Liver (tissue), 8 donors: ENCODE measurements at regions not wholly inside any gene's neighbourhood (a gene's known extent, or its start where the extent isn't known, plus 50 kb on each side); places are given as distances from the start of the nearest gene placed in this dataset.

ENCODE experiments used
- DNase-seq: peaks from one replicate; pipeline ENCODE4 v3.0.0-alpha.2; 2017; ENCODE audit warnings: low spot score
- H3K27ac ChIP-seq, 2 donors: one replicate each; pipeline ENCODE4 v1.7.0; 2013; ENCODE audit warnings: inconsistent platforms in 2 of 2, low read length in 2 of 2, control low read depth in 1 of 2, low read depth in 1 of 2, mild to moderate bottlenecking in 1 of 2
- H3K27me3 ChIP-seq, 4 donors: one replicate each; pipeline versions ENCODE4 v1.6.1 to v1.7.0; 2013; ENCODE audit warnings: low read length in 3 of 4, inconsistent platforms in 1 of 4, mild to moderate bottlenecking in 1 of 4, moderate library complexity in 1 of 4; ENCODE audit not compliant: control insufficient read depth in 4 of 4, insufficient read depth in 4 of 4
- H3K36me3 ChIP-seq, 4 donors: one replicate each; pipeline versions ENCODE4 v1.6.1 to v1.7.0; 2013; ENCODE audit warnings: low read length in 3 of 4, mild to moderate bottlenecking in 3 of 4, low read depth in 1 of 4, moderate library complexity in 1 of 4; ENCODE audit not compliant: control insufficient read depth in 4 of 4, insufficient read depth in 3 of 4
- H3K4me1 ChIP-seq, 4 donors: one replicate each; pipeline versions ENCODE4 v1.6.1 to v1.7.0; 2013; ENCODE audit warnings: low read length in 3 of 4, mild to moderate bottlenecking in 3 of 4, moderate library complexity in 1 of 4; ENCODE audit not compliant: control insufficient read depth in 4 of 4, insufficient read depth in 4 of 4
- H3K4me3 ChIP-seq, 3 donors: one replicate each; pipeline versions ENCODE4 v1.6.1 to v1.7.0; 2013; ENCODE audit warnings: low read length in 3 of 3, control low read depth in 1 of 3, low read depth in 1 of 3, mild to moderate bottlenecking in 1 of 3
- H3K9ac ChIP-seq, 2 donors: one replicate each; pipeline ENCODE4 v1.7.0; 2013; ENCODE audit warnings: low read length in 2 of 2, mild to moderate bottlenecking in 2 of 2, moderate library complexity in 2 of 2, control low read depth in 1 of 2, low read depth in 1 of 2
- H3K9me3 ChIP-seq, 4 donors: one replicate each; pipeline versions ENCODE4 v1.6.1 to v1.7.0; 2013; ENCODE audit warnings: low read length in 3 of 4; ENCODE audit not compliant: control insufficient read depth in 4 of 4
- ATF3 ChIP-seq: IDR thresholded peaks from 2 replicates; pipeline ENCODE4 v1.6.1; 2016; ENCODE audit warnings: antibody characterized with exemption
- CTCF ChIP-seq: fragments of 150-350 bp; IDR thresholded peaks from 2 replicates; pipeline ENCODE4 v1.5.1; 2017; ENCODE audit warnings: improper control_type of control experiment, low read depth, low read length; ENCODE audit not compliant: missing input control
- EGR1 ChIP-seq, 2 donors: IDR thresholded peaks; 2 replicates each; pipeline ENCODE4 v1.6.1; 2016 to 2018; ENCODE audit warnings: antibody characterized with exemption in 2 of 2, low read depth in 2 of 2
- FOXA1 ChIP-seq: IDR thresholded peaks from 2 replicates; pipeline ENCODE4 v1.6.1; 2016; ENCODE audit warnings: antibody characterized with exemption
- FOXA2 ChIP-seq: IDR thresholded peaks from 2 replicates; pipeline ENCODE4 v1.6.1; 2016; ENCODE audit warnings: antibody characterized with exemption
- GABPA ChIP-seq, 2 donors: IDR thresholded peaks in 1 of 2; conservative IDR thresholded peaks in 1 of 2; 2 replicates each; pipeline ENCODE4 v1.6.1; 2016; ENCODE audit warnings: antibody characterized with exemption in 2 of 2, mild to moderate bottlenecking in 1 of 2, moderate library complexity in 1 of 2
- HNF4A ChIP-seq, 2 donors: conservative IDR thresholded peaks; 2 replicates each; pipeline ENCODE4 v1.6.1; 2016; ENCODE audit warnings: antibody characterized with exemption in 2 of 2, mild to moderate bottlenecking in 2 of 2
- HNF4G ChIP-seq: IDR thresholded peaks from 2 replicates; pipeline ENCODE4 v1.6.1; 2016; ENCODE audit warnings: antibody characterized with exemption
- JUND ChIP-seq, 2 donors: IDR thresholded peaks; 2 replicates each; pipeline ENCODE4 v1.6.1; 2016; ENCODE audit warnings: antibody characterized with exemption in 2 of 2
- MAX ChIP-seq: IDR thresholded peaks from 2 replicates; pipeline ENCODE4 v1.6.1; 2016; ENCODE audit warnings: antibody characterized with exemption
- NR2F2 ChIP-seq: IDR thresholded peaks from 2 replicates; pipeline ENCODE4 v1.6.1; 2016; ENCODE audit warnings: antibody characterized with exemption
- RAD21 ChIP-seq, 2 donors: IDR thresholded peaks; 2 replicates each; pipeline ENCODE4 v1.6.1; 2016; ENCODE audit warnings: antibody characterized with exemption in 2 of 2, mild to moderate bottlenecking in 2 of 2
- SP1 ChIP-seq: IDR thresholded peaks from 2 replicates; pipeline ENCODE4 v1.6.1; 2018; ENCODE audit warnings: antibody characterized with exemption, mild to moderate bottlenecking
- TAF1 ChIP-seq: conservative IDR thresholded peaks from 2 replicates; pipeline ENCODE4 v1.6.1; 2016; ENCODE audit warnings: antibody characterized with exemption, mild to moderate bottlenecking
- YY1 ChIP-seq: IDR thresholded peaks from 2 replicates; pipeline ENCODE4 v1.6.1; 2016; ENCODE audit warnings: antibody characterized with exemption, mild to moderate bottlenecking
- ZBTB33 ChIP-seq: IDR thresholded peaks from 2 replicates; pipeline ENCODE4 v1.6.1; 2016; ENCODE audit warnings: antibody characterized with exemption
- WGBS: extraction: QIAGEN DNeasy Blood & Tissue Kit; methylation state at CpG from one replicate; pipeline ENCODE4 v1.1.7; 2013; 5-methylcytosine and 5-hydroxymethylcytosine counted together
- donor health status: healthy.
- donor health status: healthy.
- donor health status: healthy.
- donor health status: healthy.
- donor health status: healthy.

GRCh38 chr10:120005207-120006201 lies 113.0 kb downstream of the SEC23IP start:
- no peaks in the 10 kb centered on the region for H3K4me1 ChIP-seq

GRCh38 chr10:120007261-120007660 lies 114.7 kb downstream of the SEC23IP start:
- Histone ChIP-seq H3K4me3 (no peak overlapping the region), H3K4me1 (no peaks in the 10 kb centered on the region), H3K27ac (no peak overlapping the region), H3K36me3 (no peaks in the 10 kb centered on the region), H3K9me3 (peaks cover 0 to 1% (median under 1%) of the 10 kb centered on the region in 4 donors), H3K27me3 (peaks cover 0 to 14% (median 3%) of the 10 kb centered on the region in 4 donors), H3K9ac (no peak overlapping the region)
- DNase-seq, result no peak
- WGBS, result 78% methylated on average over 2 of the region's 2 CpGs
- TF ChIP-seq EGR1 (IDR thresholded peaks at IDR 0.05; ENCODE audit: low read depth in 2 of 2) (no peak), SP1 (no peak), GABPA (IDR thresholded peaks at IDR 0.05 in 1 of 2, conservative IDR thresholded peaks at IDR 0.05 in 1 of 2) (no peak), CTCF (no peak), JUND (IDR thresholded peaks at IDR 0.05) (no peak), FOXA1 (no peak), MAX (no peak), HNF4A (conservative IDR thresholded peaks at IDR 0.05) (no peak), ZBTB33 (no peak), ATF3 (no peak), TAF1 (no peak), RAD21 (IDR thresholded peaks at IDR 0.05) (no peak), HNF4G (no peak)

More at GRCh38 chr10:120005207-120006201, 113.0 kb downstream of the SEC23IP start:
- H3K27me3 ChIP-seq, result peaks cover 0 to 14% (median 1%) of the 10 kb centered on the region in 4 donors
- H3K9me3 ChIP-seq, result peaks cover 0 to 1% (median under 1%) of the 10 kb centered on the region in 4 donors
- H3K27ac ChIP-seq, result no peak overlapping the region
- no peak overlapping the region for H3K9ac ChIP-seq
- H3K36me3 ChIP-seq, result no peaks in the 10 kb centered on the region
- H3K4me3 ChIP-seq, result no peak overlapping the region
- WGBS, result 51% methylated on average over 8 of the region's 8 CpGs
- no peak for DNase-seq
- TF ChIP-seq FOXA2 (no peak), MAX (no peak), JUND (IDR thresholded peaks at IDR 0.05) (no peak), YY1 (no peak), ZBTB33 (no peak), NR2F2 (no peak), FOXA1 (no peak), SP1 (no peak), ATF3 (no peak), HNF4A (conservative IDR thresholded peaks at IDR 0.05) (no peak), RAD21 (IDR thresholded peaks at IDR 0.05) (no peak)
